Urinary bladder (tissue), 3 donors: ENCODE measurements at regions not wholly inside any gene's neighbourhood (a gene's known extent, or its start where the extent isn't known, plus 50 kb on each side); places are given as distances from the start of the nearest gene placed in this dataset.
A peak's percentile ranks its signal among the peaks of the same experiment; 100 is the strongest.
"Not testable (repeated sequence)": the region's sequence is repeated elsewhere in the genome, so short reads cannot be mapped to it uniquely, and the experiment has no call there.

ENCODE experiments used
- DNase-seq: peaks from one replicate; pipeline ENCODE4 v3.0.0-alpha.2; 2015; ENCODE audit errors: extremely low spot score
- H3K27ac ChIP-seq: one replicate; pipeline ENCODE4 v1.5.1; 2013; ENCODE audit warnings: low read depth, mild to moderate bottlenecking, moderate library complexity
- H3K36me3 ChIP-seq: one replicate; pipeline ENCODE4 v1.6.1; 2013; ENCODE audit warnings: mild to moderate bottlenecking, moderate library complexity; ENCODE audit not compliant: insufficient read depth
- H3K4me1 ChIP-seq: one replicate; pipeline ENCODE4 v1.6.1; 2013; ENCODE audit warnings: mild to moderate bottlenecking, moderate library complexity; ENCODE audit not compliant: insufficient read depth
- H3K4me3 ChIP-seq: one replicate; pipeline ENCODE4 v1.5.1; 2013; ENCODE audit warnings: low read depth, low read length
- WGBS: extraction: QIAGEN DNeasy Blood & Tissue Kit; methylation state at CpG from one replicate; pipeline ENCODE4 v1.1.7; 2013; 5-methylcytosine and 5-hydroxymethylcytosine counted together
- donor health status: healthy with polysubstance abuse.
- donor health status: healthy.

GRCh38 chr2:195562570-195563566, 94.2 kb upstream of the SLC39A10 start:
- Histone ChIP-seq H3K4me3 (no peak overlapping the region), H3K27ac (peak overlapping the region; percentile 56), H3K36me3 (no peaks in the 10 kb centered on the region), H3K4me1 (no peaks in the 10 kb centered on the region)
- no peak for DNase-seq
- WGBS = 46% methylated on average over 25 of the region's 28 CpGs

- Histone ChIP-seq H3K4me3 (no peak overlapping the region), H3K36me3 (no peaks in the 10 kb centered on the region), H3K27ac (peak overlapping the region; percentile 16), H3K4me1 (no peaks in the 10 kb centered on the region)
- WGBS = 87% methylated on average over 6 of the region's 6 CpGs
- no peak for DNase-seq
Observed at GRCh38 chr2:195561116-195561921, 95.7 kb upstream of the SLC39A10 start.

- Histone ChIP-seq H3K36me3 (no peaks in the 10 kb centered on the region), H3K4me1 (no peaks in the 10 kb centered on the region), H3K27ac (no peak overlapping the region), H3K4me3 (no peak overlapping the region)
- DNase-seq = no peak
- WGBS = 80% methylated on average over 10 of the region's 10 CpGs
Observed at GRCh38 chr2:195560209-195560895, 96.7 kb upstream of the SLC39A10 start.

- H3K36me3 ChIP-seq = no peaks in the 10 kb centered on the region
- no peak overlapping the region for H3K27ac ChIP-seq
- DNase-seq = no peak
- no peak overlapping the region for H3K4me3 ChIP-seq
- WGBS = 54% methylated on average over 5 of the region's 5 CpGs
- H3K4me1 ChIP-seq = no peaks in the 10 kb centered on the region
Observed at GRCh38 chr2:195559431-195559914, 97.6 kb upstream of the SLC39A10 start.

GRCh38 chr2:195555971-195556370, 101.1 kb upstream of the SLC39A10 start:
- Histone ChIP-seq H3K27ac (no peak overlapping the region), H3K36me3 (no peaks in the 10 kb centered on the region)
- WGBS = 94% methylated on average over 1 of the region's 1 CpG

GRCh38 chr2:195552581-195552980, 104.4 kb upstream of the SLC39A10 start:
- DNase-seq = no peak
- Histone ChIP-seq H3K4me3 (no peak overlapping the region), H3K27ac (no peak overlapping the region), H3K4me1 (no peaks in the 10 kb centered on the region), H3K36me3 (no peaks in the 10 kb centered on the region)
- WGBS = 58% methylated on average over 1 of the region's 1 CpG

More at GRCh38 chr2:195555971-195556370, 101.1 kb upstream of the SLC39A10 start:
- H3K4me1 ChIP-seq = no peaks in the 10 kb centered on the region
- no peak for DNase-seq
- H3K4me3 ChIP-seq = no peak overlapping the region

GRCh38 chr2:195548198-195548940, 108.7 kb upstream of the SLC39A10 start:
- Histone ChIP-seq H3K36me3 (no peaks in the 10 kb centered on the region), H3K4me1 (no peaks in the 10 kb centered on the region), H3K27ac (no peak overlapping the region), H3K4me3 (no peak overlapping the region)
- DNase-seq = no peak
- 87% methylated on average over 4 of the region's 4 CpGs for WGBS

- WGBS = 90% methylated on average over 47 of the region's 47 CpGs
- H3K4me3 ChIP-seq, H3K27ac ChIP-seq, H3K36me3 ChIP-seq, DNase-seq, H3K4me1 ChIP-seq: not testable (repeated sequence)
Observed at GRCh38 chr2:195547268-195547840, 109.7 kb upstream of the SLC39A10 start.

- Histone ChIP-seq H3K4me3 (no peak overlapping the region), H3K36me3 (no peaks in the 10 kb centered on the region), H3K27ac (no peak overlapping the region), H3K4me1 (no peaks in the 10 kb centered on the region)
- WGBS = 71% methylated on average over 3 of the region's 3 CpGs
- DNase-seq = no peak
Observed at GRCh38 chr2:195545811-195546210, 111.2 kb upstream of the SLC39A10 start.

- no peak for DNase-seq
- no peaks in the 10 kb centered on the region for H3K36me3 ChIP-seq
- no peaks in the 10 kb centered on the region for H3K4me1 ChIP-seq
- no peak overlapping the region for H3K27ac ChIP-seq
- H3K4me3 ChIP-seq = no peak overlapping the region
- WGBS = 85% methylated on average over 11 of the region's 11 CpGs
Observed at GRCh38 chr2:195543902-195544894, 112.8 kb upstream of the SLC39A10 start.

GRCh38 chr2:195543063-195543462, 114.0 kb upstream of the SLC39A10 start:
- H3K4me1 ChIP-seq = no peaks in the 10 kb centered on the region
- over 99% methylated on average over 2 of the region's 2 CpGs for WGBS
- no peak overlapping the region for H3K4me3 ChIP-seq
- DNase-seq = no peak
- H3K36me3 ChIP-seq = no peaks in the 10 kb centered on the region
- H3K27ac ChIP-seq = no peak overlapping the region

GRCh38 chr2:195542067-195542466, 115.0 kb upstream of the SLC39A10 start:
- 72% methylated on average over 4 of the region's 4 CpGs for WGBS
- Histone ChIP-seq H3K27ac (no peak overlapping the region), H3K4me3 (no peak overlapping the region), H3K36me3 (no peaks in the 10 kb centered on the region), H3K4me1 (no peaks in the 10 kb centered on the region)
- no peak for DNase-seq
